AG04450 (cell line): ENCODE measurements at regions not wholly inside any gene's neighbourhood (a gene's known extent, or its start where the extent isn't known, plus 50 kb on each side); places are given as distances from the start of the nearest gene placed in this dataset.

Experiments
- CTCF ChIA-PET: fragments of 300-600, 350-600 bp; formaldehyde crosslinking; extraction: SDS; loops from one replicate; lab custom pipeline; 2022; ENCODE audit warnings: antibody characterized with exemption, inconsistent platforms; lab: Charles Lee
- POLR2A ChIA-PET: fragments of 350-600 bp; formaldehyde crosslinking; extraction: SDS; loops from one replicate; lab custom pipeline; 2021; ENCODE audit warnings: antibody characterized with exemption, inconsistent platforms; lab: Yijun Ruan, JAX
- DNase-seq: peaks from one replicate; pipeline ENCODE4 v3.0.0-alpha.2; 2011; ENCODE audit warnings: low read depth, low spot score
- H3K27ac ChIP-seq: one replicate; pipeline ENCODE4 v1.5.1; 2012; ENCODE audit warnings: low read depth, low read length, control low read depth
- H3K27me3 ChIP-seq: one replicate; pipeline ENCODE4 v1.6.0; 2012; ENCODE audit warnings: low read length; ENCODE audit not compliant: control insufficient read depth, insufficient read depth
- H3K4me3 ChIP-seq: 2 replicates; pipeline ENCODE4 v1.5.1; 2011; ENCODE audit warnings: mild to moderate bottlenecking, low read depth, low read length, control low read depth
- H3K9me3 ChIP-seq: 2 replicates; pipeline ENCODE4 v1.5.1; 2012; ENCODE audit warnings: low read length; ENCODE audit not compliant: control insufficient read depth, insufficient read depth
- CTCF ChIP-seq: IDR thresholded peaks from 2 replicates; pipeline ENCODE4 v1.5.1; 2011; ENCODE audit warnings: low read depth, low read length, control low read depth, inconsistent platforms

- Histone ChIP-seq H3K4me3 (no peak overlapping the region), H3K27me3 (peaks cover 2% of the 10 kb centered on the region), H3K27ac (no peak overlapping the region), H3K9me3 (no peaks in the 10 kb centered on the region)
- no peak for DNase-seq
- TF ChIP-seq CTCF, result no peak
- ChIA-PET POLR2A (no interaction called here), CTCF (no interaction called here)
These were observed 95.3 kb upstream of the FAM136A start for GRCh38 chr2:70397186-70397585.

- Histone ChIP-seq H3K27me3 (peaks cover 2% of the 10 kb centered on the region), H3K27ac (no peak overlapping the region), H3K4me3 (no peak overlapping the region), H3K9me3 (no peaks in the 10 kb centered on the region)
- no peak for TF ChIP-seq CTCF
- CTCF ChIA-PET, result no interaction called here
- DNase-seq, result no peak
- POLR2A ChIA-PET, result no interaction called here
These were observed 94.7 kb upstream of the FAM136A start for GRCh38 chr2:70396612-70397011.

- DNase-seq, result no peak
- H3K27ac ChIP-seq, result no peak overlapping the region
- H3K27me3 ChIP-seq, result peaks cover 2% of the 10 kb centered on the region
- ChIA-PET CTCF (no interaction called here), POLR2A (no interaction called here)
- TF ChIP-seq CTCF, result no peak
- H3K4me3 ChIP-seq, result no peak overlapping the region
- no peaks in the 10 kb centered on the region for H3K9me3 ChIP-seq
These were observed 92.0 kb upstream of the FAM136A start for GRCh38 chr2:70393881-70394280.

GRCh38 chr2:70391988-70392387 is 90.1 kb upstream of the FAM136A start:
- H3K4me3 ChIP-seq, result no peak overlapping the region
- POLR2A ChIA-PET, result no interaction called here
- CTCF ChIA-PET, result no interaction called here
- no peak for TF ChIP-seq CTCF
- DNase-seq, result no peak
- H3K27ac ChIP-seq, result no peak overlapping the region
- H3K9me3 ChIP-seq, result no peaks in the 10 kb centered on the region
- H3K27me3 ChIP-seq, result peaks cover 8% of the 10 kb centered on the region

- POLR2A ChIA-PET, result no interaction called here
- Histone ChIP-seq H3K9me3 (no peaks in the 10 kb centered on the region), H3K27me3 (peaks cover 6% of the 10 kb centered on the region), H3K27ac (no peak overlapping the region), H3K4me3 (no peak overlapping the region)
- CTCF ChIA-PET, result no interaction called here
- DNase-seq, result no peak
- no peak for TF ChIP-seq CTCF
These were observed 89.4 kb upstream of the FAM136A start for GRCh38 chr2:70391259-70391658.
